ENCODE measurements at regions not wholly inside any gene's neighbourhood (a gene's known extent, or its start where the extent isn't known, plus 50 kb on each side); places are given as distances from the start of the nearest gene placed in this dataset.

- POLR2A ChIA-PET: interaction anchor here (0.6 to 0.7 kb wide), 2 partner anchors 31 to 236 kb away, joined by 4 to 5 read pairs; no protein-coding TSS in a partner anchor
- CTCF ChIA-PET (ENCODE audit: unreplicated experiment): no interaction called here
- H2AFZ ChIP-seq (ENCODE audit: low read length): no peak overlapping the region
- TF ChIP-seq, protein P1, sequence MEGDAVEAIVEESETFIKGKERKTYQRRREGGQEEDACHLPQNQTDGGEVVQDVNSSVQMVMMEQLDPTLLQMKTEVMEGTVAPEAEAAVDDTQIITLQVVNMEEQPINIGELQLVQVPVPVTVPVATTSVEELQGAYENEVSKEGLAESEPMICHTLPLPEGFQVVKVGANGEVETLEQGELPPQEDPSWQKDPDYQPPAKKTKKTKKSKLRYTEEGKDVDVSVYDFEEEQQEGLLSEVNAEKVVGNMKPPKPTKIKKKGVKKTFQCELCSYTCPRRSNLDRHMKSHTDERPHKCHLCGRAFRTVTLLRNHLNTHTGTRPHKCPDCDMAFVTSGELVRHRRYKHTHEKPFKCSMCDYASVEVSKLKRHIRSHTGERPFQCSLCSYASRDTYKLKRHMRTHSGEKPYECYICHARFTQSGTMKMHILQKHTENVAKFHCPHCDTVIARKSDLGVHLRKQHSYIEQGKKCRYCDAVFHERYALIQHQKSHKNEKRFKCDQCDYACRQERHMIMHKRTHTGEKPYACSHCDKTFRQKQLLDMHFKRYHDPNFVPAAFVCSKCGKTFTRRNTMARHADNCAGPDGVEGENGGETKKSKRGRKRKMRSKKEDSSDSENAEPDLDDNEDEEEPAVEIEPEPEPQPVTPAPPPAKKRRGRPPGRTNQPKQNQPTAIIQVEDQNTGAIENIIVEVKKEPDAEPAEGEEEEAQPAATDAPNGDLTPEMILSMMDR (conservative IDR thresholded peaks at IDR 0.05; ENCODE audit: low read length): no peak
- TF ChIP-seq EZH2phosphoT487 (IDR thresholded peaks at IDR 0.05; ENCODE audit: borderline replicate concordance, low read depth, low read length): no peak
- H3K4me2 ChIP-seq (ENCODE audit: low read length): no peak overlapping the region
- no peak for DNase-seq (ENCODE audit: low spot score)
- H3K4me3 ChIP-seq (ENCODE audit: low read depth, low read length, poor library complexity, severe bottlenecking): no peak overlapping the region
- BruUV-seq (replicated peaks): no TSS peak
- H3K9me3 ChIP-seq (ENCODE audit: low read length): no peaks in the 10 kb centered on the region
- H3K4me1 ChIP-seq (ENCODE audit: insufficient read depth, low read length, poor library complexity, severe bottlenecking): no peaks in the 10 kb centered on the region
- H4K20me1 ChIP-seq (ENCODE audit: insufficient read depth, low read length): no peaks in the 10 kb centered on the region
- H3K27ac ChIP-seq (ENCODE audit: low read depth, low read length, poor library complexity, severe bottlenecking): no peak overlapping the region
- no peaks in the 10 kb centered on the region for H3K79me2 ChIP-seq (ENCODE audit: insufficient read depth, low read depth, low read length)
- no peaks in the 10 kb centered on the region for H3K36me3 ChIP-seq (ENCODE audit: insufficient read depth, low read length)
- no peaks in the 10 kb centered on the region for H3K9me2 ChIP-seq (ENCODE audit: insufficient read depth, low read length)
- intact Hi-C loops (cut with micrococcal nuclease; ENCODE audit: unreplicated experiment): no loop called here
Measured at GRCh38 chr15:79635149-79635771, 203.1 kb downstream of the MINAR1 start.

GRCh38 chr15:79635897-79636561 lies 203.9 kb downstream of the MINAR1 start:
- ChIA-PET CTCF (ENCODE audit: unreplicated experiment) (no interaction called here), POLR2A (no interaction called here)
- no peaks in the 10 kb centered on the region for H3K79me2 ChIP-seq (ENCODE audit: insufficient read depth, low read depth, low read length)

More at GRCh38 chr15:79635897-79636561, 203.9 kb downstream of the MINAR1 start:
- TF ChIP-seq, protein P1 (conservative IDR thresholded peaks at IDR 0.05; ENCODE audit: low read length): no peak
- TF ChIP-seq EZH2phosphoT487 (IDR thresholded peaks at IDR 0.05; ENCODE audit: borderline replicate concordance, low read depth, low read length): no peak
- intact Hi-C loops (cut with micrococcal nuclease; ENCODE audit: unreplicated experiment): no loop called here
- Histone ChIP-seq H3K4me2 (ENCODE audit: low read length) (no peak overlapping the region), H2AFZ (ENCODE audit: low read length) (no peak overlapping the region), H3K4me1 (ENCODE audit: insufficient read depth, low read length, poor library complexity, severe bottlenecking) (no peaks in the 10 kb centered on the region), H3K27ac (ENCODE audit: low read depth, low read length, poor library complexity, severe bottlenecking) (no peak overlapping the region), H3K4me3 (ENCODE audit: low read depth, low read length, poor library complexity, severe bottlenecking) (no peak overlapping the region), H4K20me1 (ENCODE audit: insufficient read depth, low read length) (no peaks in the 10 kb centered on the region), H3K9me3 (ENCODE audit: low read length) (no peaks in the 10 kb centered on the region), H3K9me2 (ENCODE audit: insufficient read depth, low read length) (no peaks in the 10 kb centered on the region), H3K36me3 (ENCODE audit: insufficient read depth, low read length) (no peaks in the 10 kb centered on the region)
- no TSS peak for BruUV-seq (replicated peaks)
- DNase-seq (ENCODE audit: low spot score): no peak
